ENCODE measurements at regions not wholly inside any gene's neighbourhood (a gene's known extent, or its start where the extent isn't known, plus 50 kb on each side); places are given as distances from the start of the nearest gene placed in this dataset.

- CTCF ChIA-PET (ENCODE audit: low intra/inter-chr PET ratio): no interaction called here
- ATAC-seq: no peak
- H3K4me1 ChIP-seq (replicated peaks in 1 of 2; ENCODE audit: control insufficient read depth in 2 of 2, insufficient read depth in 2 of 2, low read length in 2 of 2): no peaks in the 10 kb centered on the region
- no peak for TF ChIP-seq ZNF143 (CRISPR knock-in tag; IDR thresholded peaks at IDR 0.05)
- no peak for TF ChIP-seq ZNF407 (IDR thresholded peaks at IDR 0.05; ENCODE audit: low read depth)
- TF ChIP-seq, protein P1, sequence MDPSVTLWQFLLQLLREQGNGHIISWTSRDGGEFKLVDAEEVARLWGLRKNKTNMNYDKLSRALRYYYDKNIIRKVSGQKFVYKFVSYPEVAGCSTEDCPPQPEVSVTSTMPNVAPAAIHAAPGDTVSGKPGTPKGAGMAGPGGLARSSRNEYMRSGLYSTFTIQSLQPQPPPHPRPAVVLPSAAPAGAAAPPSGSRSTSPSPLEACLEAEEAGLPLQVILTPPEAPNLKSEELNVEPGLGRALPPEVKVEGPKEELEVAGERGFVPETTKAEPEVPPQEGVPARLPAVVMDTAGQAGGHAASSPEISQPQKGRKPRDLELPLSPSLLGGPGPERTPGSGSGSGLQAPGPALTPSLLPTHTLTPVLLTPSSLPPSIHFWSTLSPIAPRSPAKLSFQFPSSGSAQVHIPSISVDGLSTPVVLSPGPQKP (CRISPR knock-in tag; IDR thresholded peaks at IDR 0.05): no peak
- TF ChIP-seq, protein P2, sequence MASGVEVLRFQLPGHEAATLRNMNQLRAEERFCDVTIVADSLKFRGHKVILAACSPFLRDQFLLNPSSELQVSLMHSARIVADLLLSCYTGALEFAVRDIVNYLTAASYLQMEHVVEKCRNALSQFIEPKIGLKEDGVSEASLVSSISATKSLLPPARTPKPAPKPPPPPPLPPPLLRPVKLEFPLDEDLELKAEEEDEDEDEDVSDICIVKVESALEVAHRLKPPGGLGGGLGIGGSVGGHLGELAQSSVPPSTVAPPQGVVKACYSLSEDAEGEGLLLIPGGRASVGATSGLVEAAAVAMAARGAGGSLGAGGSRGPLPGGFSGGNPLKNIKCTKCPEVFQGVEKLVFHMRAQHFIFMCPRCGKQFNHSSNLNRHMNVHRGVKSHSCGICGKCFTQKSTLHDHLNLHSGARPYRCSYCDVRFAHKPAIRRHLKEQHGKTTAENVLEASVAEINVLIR (CRISPR knock-in tag; IDR thresholded peaks at IDR 0.05): no peak
- TF ChIP-seq, protein P3, sequence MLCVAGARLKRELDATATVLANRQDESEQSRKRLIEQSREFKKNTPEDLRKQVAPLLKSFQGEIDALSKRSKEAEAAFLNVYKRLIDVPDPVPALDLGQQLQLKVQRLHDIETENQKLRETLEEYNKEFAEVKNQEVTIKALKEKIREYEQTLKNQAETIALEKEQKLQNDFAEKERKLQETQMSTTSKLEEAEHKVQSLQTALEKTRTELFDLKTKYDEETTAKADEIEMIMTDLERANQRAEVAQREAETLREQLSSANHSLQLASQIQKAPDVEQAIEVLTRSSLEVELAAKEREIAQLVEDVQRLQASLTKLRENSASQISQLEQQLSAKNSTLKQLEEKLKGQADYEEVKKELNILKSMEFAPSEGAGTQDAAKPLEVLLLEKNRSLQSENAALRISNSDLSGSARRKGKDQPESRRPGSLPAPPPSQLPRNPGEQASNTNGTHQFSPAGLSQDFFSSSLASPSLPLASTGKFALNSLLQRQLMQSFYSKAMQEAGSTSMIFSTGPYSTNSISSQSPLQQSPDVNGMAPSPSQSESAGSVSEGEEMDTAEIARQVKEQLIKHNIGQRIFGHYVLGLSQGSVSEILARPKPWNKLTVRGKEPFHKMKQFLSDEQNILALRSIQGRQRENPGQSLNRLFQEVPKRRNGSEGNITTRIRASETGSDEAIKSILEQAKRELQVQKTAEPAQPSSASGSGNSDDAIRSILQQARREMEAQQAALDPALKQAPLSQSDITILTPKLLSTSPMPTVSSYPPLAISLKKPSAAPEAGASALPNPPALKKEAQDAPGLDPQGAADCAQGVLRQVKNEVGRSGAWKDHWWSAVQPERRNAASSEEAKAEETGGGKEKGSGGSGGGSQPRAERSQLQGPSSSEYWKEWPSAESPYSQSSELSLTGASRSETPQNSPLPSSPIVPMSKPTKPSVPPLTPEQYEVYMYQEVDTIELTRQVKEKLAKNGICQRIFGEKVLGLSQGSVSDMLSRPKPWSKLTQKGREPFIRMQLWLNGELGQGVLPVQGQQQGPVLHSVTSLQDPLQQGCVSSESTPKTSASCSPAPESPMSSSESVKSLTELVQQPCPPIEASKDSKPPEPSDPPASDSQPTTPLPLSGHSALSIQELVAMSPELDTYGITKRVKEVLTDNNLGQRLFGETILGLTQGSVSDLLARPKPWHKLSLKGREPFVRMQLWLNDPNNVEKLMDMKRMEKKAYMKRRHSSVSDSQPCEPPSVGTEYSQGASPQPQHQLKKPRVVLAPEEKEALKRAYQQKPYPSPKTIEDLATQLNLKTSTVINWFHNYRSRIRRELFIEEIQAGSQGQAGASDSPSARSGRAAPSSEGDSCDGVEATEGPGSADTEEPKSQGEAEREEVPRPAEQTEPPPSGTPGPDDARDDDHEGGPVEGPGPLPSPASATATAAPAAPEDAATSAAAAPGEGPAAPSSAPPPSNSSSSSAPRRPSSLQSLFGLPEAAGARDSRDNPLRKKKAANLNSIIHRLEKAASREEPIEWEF (CRISPR knock-in tag; IDR thresholded peaks at IDR 0.05): no peak
- no peak for TF ChIP-seq PML (IDR thresholded peaks at IDR 0.05; ENCODE audit: low read length)
Observed at GRCh38 chr10:70996549-70996948, 108.2 kb upstream of the PCBD1 start.

More at GRCh38 chr10:70996549-70996948, 108.2 kb upstream of the PCBD1 start:
- Histone ChIP-seq H3K4me3 (no peak overlapping the region), H3K9ac (ENCODE audit: insufficient read depth in 1 of 2, low read depth in 2 of 2, low read length in 2 of 2) (no peak overlapping the region), H3K27ac (ENCODE audit: extremely low read depth, low read depth, low read length) (no peak overlapping the region), H3K79me2 (ENCODE audit: control insufficient read depth, insufficient read depth, low read length) (no peaks in the 10 kb centered on the region), H2AFZ (ENCODE audit: low read depth, low read length) (no peak overlapping the region), H3K27me3 (ENCODE audit: control insufficient read depth in 2 of 2, insufficient read depth in 2 of 2, low read length in 2 of 2) (peaks cover 25 to 55% of the 10 kb centered on the region in 2 experiments), H3K4me2 (ENCODE audit: insufficient read depth, low read length) (no peak overlapping the region), H4K20me1 (replicated peaks; ENCODE audit: control insufficient read depth, insufficient read depth, low read length) (peaks cover 8% of the 10 kb centered on the region; the same call in 1 of the 2 replicates), H3K9me3 (replicated peaks; ENCODE audit: control insufficient read depth, insufficient read depth, low read depth, low read length) (no peaks in the 10 kb centered on the region; the same call in 1 of the 2 replicates), H3K9me1 (ENCODE audit: control insufficient read depth, insufficient read depth, low read length) (no peaks in the 10 kb centered on the region), H3K36me3 (ENCODE audit: control insufficient read depth, insufficient read depth, low read length) (no peaks in the 10 kb centered on the region)
- intact Hi-C loops (cut with micrococcal nuclease) (no loop called here), in situ Hi-C loops (cut with MboI) (no loop called here)
- POLR2A ChIA-PET: interaction anchor here (1.8 kb wide), 1 partner anchor 18 kb away, joined by 5 read pairs; no protein-coding TSS in a partner anchor
- no TSS peak for BruUV-seq (replicated peaks)
- no peak for DNase-seq (ENCODE audit: extremely low read depth in 1 of 4, low spot score in 3 of 4)
- FAIRE-seq: no peak

All from K562 (cell line).